NCI-H2227 treated with DMSO at 0.1 percent for 48 hours (cell line): ENCODE measurements at regions not wholly inside any gene's neighbourhood (a gene's known extent, or its start where the extent isn't known, plus 50 kb on each side); places are given as distances from the start of the nearest gene placed in this dataset.

Experiments
- DNase-seq: peaks from one replicate; lab custom pipeline; 2025; lab: John Stamatoyannopoulos, UW

GRCh38 chr4:138925495-138925894 lies 90.1 kb upstream of the NOCT start:
- no peak for DNase-seq

GRCh38 chr4:138919094-138919936 lies 96.3 kb upstream of the NOCT start:
- peak; percentile 80 for DNase-seq

- DNase-seq = no peak
These were observed 97.3 kb upstream of the NOCT start for GRCh38 chr4:138918169-138918869.

- DNase-seq = no peak
These were observed 98.8 kb upstream of the NOCT start for GRCh38 chr4:138916763-138917162.

- no peak for DNase-seq
These were observed 99.8 kb upstream of the NOCT start for GRCh38 chr4:138915756-138916155.

GRCh38 chr4:138912704-138913340 lies 102.8 kb upstream of the NOCT start:
- no peak for DNase-seq

GRCh38 chr4:138911909-138912703 lies 103.5 kb upstream of the NOCT start:
- peak; percentile 14 for DNase-seq

GRCh38 chr4:138910914-138911336 lies 104.7 kb upstream of the NOCT start:
- DNase-seq = peak; percentile 77

- DNase-seq = peak; percentile 77
These were observed 105.2 kb upstream of the NOCT start for GRCh38 chr4:138910195-138910913.

- no peak for DNase-seq
These were observed 106.0 kb upstream of the NOCT start for GRCh38 chr4:138909587-138909986.

- no peak for DNase-seq
These were observed 107.4 kb upstream of the NOCT start for GRCh38 chr4:138908134-138908533.

GRCh38 chr4:138907174-138907573 lies 108.4 kb upstream of the NOCT start:
- DNase-seq = no peak

- no peak for DNase-seq
These were observed 110.8 kb upstream of the NOCT start for GRCh38 chr4:138904793-138905192.

GRCh38 chr4:138903185-138903584 lies 112.4 kb upstream of the NOCT start:
- DNase-seq = no peak

GRCh38 chr4:138902705-138903104 lies 112.9 kb upstream of the NOCT start:
- DNase-seq = no peak

GRCh38 chr4:138901177-138901576 lies 114.4 kb upstream of the NOCT start:
- no peak for DNase-seq

GRCh38 chr4:138899999-138900398 lies 115.6 kb upstream of the NOCT start:
- no peak for DNase-seq

GRCh38 chr4:138898282-138898681 lies 117.3 kb upstream of the NOCT start:
- no peak for DNase-seq

GRCh38 chr4:138897811-138898226 lies 117.8 kb upstream of the NOCT start:
- no peak for DNase-seq

- no peak for DNase-seq
These were observed 120.9 kb upstream of the NOCT start for GRCh38 chr4:138894709-138895108.

GRCh38 chr4:138894011-138894410 lies 121.6 kb upstream of the NOCT start:
- no peak for DNase-seq
